HEK293 (cell line): ENCODE measurements at regions not wholly inside any gene's neighbourhood (a gene's known extent, or its start where the extent isn't known, plus 50 kb on each side); places are given as distances from the start of the nearest gene placed in this dataset.

ENCODE experiments used
- CTCF ChIA-PET: fragments of 350-600 bp; formaldehyde crosslinking; extraction: SDS; loops from one replicate; lab custom pipeline; 2021; ENCODE audit warnings: antibody characterized with exemption; lab: Yijun Ruan, JAX
- POLR2A ChIA-PET: fragments of 300-600 bp; formaldehyde crosslinking; extraction: SDS; loops from one replicate; lab custom pipeline; 2020; ENCODE audit warnings: antibody characterized with exemption, inconsistent platforms; lab: Yijun Ruan, JAX
- H3K27ac ChIP-seq: fragments of 200-500 bp; sonication (Bioruptor generic); 2 replicates; pipeline ENCODE4 v1.5.1; 2014; ENCODE audit warnings: low read depth, low read length, control low read depth, inconsistent platforms; ENCODE audit errors: extremely low read depth
- H3K36me3 ChIP-seq, 2 experiments: fragments of 200-500 bp in 1 of 2; sonication (Bioruptor generic) in 1 of 2; 1 replicate in 1 of 2; 2 replicates in 1 of 2; pipeline ENCODE4 v1.5.1; 2014 to 2017; ENCODE audit warnings: inconsistent platforms in 2 of 2, low read length in 2 of 2; ENCODE audit not compliant: control insufficient read depth in 2 of 2, insufficient read depth in 1 of 2
- H3K4me1 ChIP-seq: fragments of 200-500 bp; sonication (Bioruptor generic); 2 replicates; pipeline ENCODE4 v1.5.1; 2014; ENCODE audit warnings: mild to moderate bottlenecking, low read length, inconsistent platforms; ENCODE audit not compliant: control insufficient read depth, insufficient read depth
- H3K4me3 ChIP-seq: 2 replicates; pipeline ENCODE4 v1.5.1; 2011; ENCODE audit warnings: low read depth, mild to moderate bottlenecking, control low read depth, low read length, moderate library complexity
- H3K9me3 ChIP-seq: fragments of 200-500 bp; sonication (Bioruptor generic); 2 replicates; pipeline ENCODE4 v1.5.1; 2014; ENCODE audit warnings: low read depth, low read length, inconsistent platforms; ENCODE audit not compliant: control insufficient read depth, insufficient read depth
- ATF2 ChIP-seq: fragments of 450-650 bp; formaldehyde crosslinking; IDR thresholded peaks from 2 replicates; pipeline ENCODE4 v1.5.1; 2016; ENCODE audit warnings: missing biosample characterization, missing genetic modification characterization, low read depth
- BCL6B ChIP-seq: fragments of 450-650 bp; formaldehyde crosslinking; IDR thresholded peaks from 2 replicates; pipeline ENCODE4 v1.5.1; 2017; ENCODE audit warnings: missing biosample characterization, missing genetic modification characterization
- FEZF1 ChIP-seq: fragments of 450-650 bp; formaldehyde crosslinking; IDR thresholded peaks from 2 replicates; pipeline ENCODE4 v1.5.1; 2016; ENCODE audit warnings: missing biosample characterization, missing genetic modification characterization
- GLI2 ChIP-seq: fragments of 450-650 bp; formaldehyde crosslinking; IDR thresholded peaks from 2 replicates; pipeline ENCODE4; 2017; ENCODE audit warnings: missing biosample characterization, missing genetic modification characterization, low read depth, borderline replicate concordance
- HOXC10 ChIP-seq: sonication (generic); formaldehyde crosslinking; IDR thresholded peaks from 2 replicates; pipeline ENCODE4 v1.8.1; 2023; ENCODE audit warnings: mild to moderate bottlenecking, missing genetic modification reagents
- YY2 ChIP-seq: fragments of 450-650 bp; formaldehyde crosslinking; IDR thresholded peaks from 2 replicates; pipeline ENCODE4 v1.5.1; 2016; ENCODE audit warnings: missing biosample characterization, missing genetic modification characterization
- ZBTB17 ChIP-seq: fragments of 450-650 bp; formaldehyde crosslinking; IDR thresholded peaks from 2 replicates; pipeline ENCODE4 v1.5.1; 2016; ENCODE audit warnings: missing biosample characterization, missing genetic modification characterization
- ZNF112 ChIP-seq: fragments of 450-650 bp; formaldehyde crosslinking; IDR thresholded peaks from 2 replicates; pipeline ENCODE4 v1.5.0; 2017; ENCODE audit warnings: missing biosample characterization, missing genetic modification characterization
- ZNF138 ChIP-seq: fragments of 450-650 bp; formaldehyde crosslinking; IDR thresholded peaks from 2 replicates; pipeline ENCODE4 v1.5.1; 2016; ENCODE audit warnings: missing biosample characterization, missing genetic modification characterization, borderline replicate concordance
- ZNF19 ChIP-seq: fragments of 450-650 bp; formaldehyde crosslinking; IDR thresholded peaks from 2 replicates; pipeline ENCODE4; 2016; ENCODE audit warnings: missing biosample characterization, missing genetic modification characterization, low read depth
- ZNF266 ChIP-seq: fragments of 450-650 bp; formaldehyde crosslinking; IDR thresholded peaks from 2 replicates; pipeline ENCODE4 v1.5.1; 2016; ENCODE audit warnings: missing biosample characterization, missing genetic modification characterization, low read depth
- ZNF302 ChIP-seq: fragments of 450-650 bp; formaldehyde crosslinking; IDR thresholded peaks from 2 replicates; pipeline ENCODE4 v1.5.1; 2016; ENCODE audit warnings: missing biosample characterization, missing genetic modification characterization, low read depth
- ZNF394 ChIP-seq: fragments of 450-650 bp; formaldehyde crosslinking; IDR thresholded peaks from 2 replicates; pipeline ENCODE4 v1.5.1; 2016; ENCODE audit warnings: missing biosample characterization, missing genetic modification characterization, mild to moderate bottlenecking, moderate library complexity, borderline replicate concordance
- ZNF48 ChIP-seq: fragments of 450-650 bp; formaldehyde crosslinking; IDR thresholded peaks from 2 replicates; pipeline ENCODE4 v1.5.1; 2016; ENCODE audit warnings: missing biosample characterization, missing genetic modification characterization
- ZNF521 ChIP-seq: fragments of 450-650 bp; formaldehyde crosslinking; IDR thresholded peaks from 2 replicates; pipeline ENCODE4 v1.5.1; 2017; ENCODE audit warnings: missing biosample characterization, mild to moderate bottlenecking, missing genetic modification characterization
- ZNF529 ChIP-seq: fragments of 450-650 bp; formaldehyde crosslinking; IDR thresholded peaks from 2 replicates; pipeline ENCODE4 v1.5.1; 2017; ENCODE audit warnings: missing genetic modification characterization, missing biosample characterization; ENCODE audit not compliant: insufficient replicate concordance
- ZNF544 ChIP-seq: fragments of 450-650 bp; formaldehyde crosslinking; IDR thresholded peaks from 2 replicates; pipeline ENCODE4 v1.5.0; 2017; ENCODE audit warnings: missing biosample characterization, missing genetic modification characterization
- ZNF555 ChIP-seq: fragments of 450-650 bp; formaldehyde crosslinking; conservative IDR thresholded peaks from 2 replicates; pipeline ENCODE4 v1.5.1; 2017; ENCODE audit warnings: missing biosample characterization, mild to moderate bottlenecking, missing genetic modification characterization, inconsistent platforms
- ZNF596 ChIP-seq: fragments of 450-650 bp; IDR thresholded peaks from 2 replicates; pipeline ENCODE4 v1.5.0; 2018; ENCODE audit warnings: missing biosample characterization, mild to moderate bottlenecking, missing genetic modification characterization, moderate library complexity
- ZNF660 ChIP-seq: fragments of 450-650 bp; IDR thresholded peaks from 2 replicates; pipeline ENCODE4 v1.5.1; 2018; ENCODE audit warnings: missing biosample characterization, mild to moderate bottlenecking, missing genetic modification characterization
- ZNF670 ChIP-seq: fragments of 450-650 bp; formaldehyde crosslinking; IDR thresholded peaks from 2 replicates; pipeline ENCODE4 v1.5.1; 2016; ENCODE audit warnings: missing biosample characterization, missing genetic modification characterization, low read depth
- ZNF747 ChIP-seq: fragments of 450-650 bp; formaldehyde crosslinking; IDR thresholded peaks from 2 replicates; pipeline ENCODE4 v1.5.1; 2016; ENCODE audit warnings: missing biosample characterization, missing genetic modification characterization
- ZNF843 ChIP-seq: fragments of 450-650 bp; formaldehyde crosslinking; IDR thresholded peaks from 2 replicates; pipeline ENCODE4 v1.5.1; 2016; ENCODE audit warnings: missing biosample characterization, missing genetic modification characterization
- TF ChIP-seq, protein P1 (sequence below): fragments of 450-650 bp; formaldehyde crosslinking; IDR thresholded peaks from 2 replicates; pipeline ENCODE4 v1.5.1; 2017; ENCODE audit warnings: missing biosample characterization, missing genetic modification characterization
- TF ChIP-seq, protein P2 (sequence below): fragments of 450-650 bp; formaldehyde crosslinking; IDR thresholded peaks from 2 replicates; pipeline ENCODE4 v1.5.1; 2016; ENCODE audit warnings: missing biosample characterization, missing genetic modification characterization
- TF ChIP-seq, protein P3 (sequence below): fragments of 450-650 bp; formaldehyde crosslinking; IDR thresholded peaks from 2 replicates; pipeline ENCODE4 v1.5.1; 2016; ENCODE audit warnings: missing biosample characterization, missing genetic modification characterization

DNA sequence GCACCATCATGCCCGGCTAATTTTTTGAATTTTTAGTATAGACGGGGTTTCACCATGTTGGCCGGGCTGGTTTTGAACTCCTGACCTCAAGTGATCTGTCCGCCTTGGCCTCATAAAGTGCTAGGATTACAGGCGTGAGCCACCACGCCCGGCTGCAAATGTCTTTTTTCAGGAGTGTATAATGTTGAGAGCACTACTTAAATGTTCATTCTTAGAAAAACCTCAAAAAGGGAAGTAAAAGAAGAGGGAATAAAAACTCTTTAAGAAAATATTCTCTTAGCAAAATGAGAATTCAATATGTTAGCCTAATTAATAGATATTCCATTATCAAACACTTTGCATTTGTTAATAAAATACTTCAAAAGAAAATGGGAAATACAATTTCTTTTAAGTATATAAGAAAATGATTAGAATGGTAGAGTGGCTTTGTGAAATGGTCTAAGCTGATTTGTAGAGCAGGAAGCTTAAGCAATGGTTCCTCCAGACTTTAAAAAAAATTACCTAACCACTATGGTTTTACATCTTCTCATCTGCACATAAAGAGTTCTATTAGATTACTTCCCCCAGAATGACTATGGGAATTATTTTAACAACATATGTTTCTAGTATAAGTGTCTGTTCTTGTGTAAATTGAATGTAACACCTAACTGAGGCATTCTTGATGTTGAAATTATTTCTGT lies 226.7 kb upstream of the ALCAM start:
- H3K4me1 ChIP-seq = no peaks in the 10 kb centered on the region
- TF ChIP-seq ZNF138 (tag by site-specific recombination) = no peak
- no peak for TF ChIP-seq ZNF670 (tag by site-specific recombination)
- TF ChIP-seq ZNF843 (tag by site-specific recombination) = no peak
- TF ChIP-seq ZNF544 = no peak
- TF ChIP-seq, protein P1, sequence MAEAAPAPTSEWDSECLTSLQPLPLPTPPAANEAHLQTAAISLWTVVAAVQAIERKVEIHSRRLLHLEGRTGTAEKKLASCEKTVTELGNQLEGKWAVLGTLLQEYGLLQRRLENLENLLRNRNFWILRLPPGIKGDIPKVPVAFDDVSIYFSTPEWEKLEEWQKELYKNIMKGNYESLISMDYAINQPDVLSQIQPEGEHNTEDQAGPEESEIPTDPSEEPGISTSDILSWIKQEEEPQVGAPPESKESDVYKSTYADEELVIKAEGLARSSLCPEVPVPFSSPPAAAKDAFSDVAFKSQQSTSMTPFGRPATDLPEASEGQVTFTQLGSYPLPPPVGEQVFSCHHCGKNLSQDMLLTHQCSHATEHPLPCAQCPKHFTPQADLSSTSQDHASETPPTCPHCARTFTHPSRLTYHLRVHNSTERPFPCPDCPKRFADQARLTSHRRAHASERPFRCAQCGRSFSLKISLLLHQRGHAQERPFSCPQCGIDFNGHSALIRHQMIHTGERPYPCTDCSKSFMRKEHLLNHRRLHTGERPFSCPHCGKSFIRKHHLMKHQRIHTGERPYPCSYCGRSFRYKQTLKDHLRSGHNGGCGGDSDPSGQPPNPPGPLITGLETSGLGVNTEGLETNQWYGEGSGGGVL = no peak
- TF ChIP-seq ZNF394 = no peak
- TF ChIP-seq, protein P2, sequence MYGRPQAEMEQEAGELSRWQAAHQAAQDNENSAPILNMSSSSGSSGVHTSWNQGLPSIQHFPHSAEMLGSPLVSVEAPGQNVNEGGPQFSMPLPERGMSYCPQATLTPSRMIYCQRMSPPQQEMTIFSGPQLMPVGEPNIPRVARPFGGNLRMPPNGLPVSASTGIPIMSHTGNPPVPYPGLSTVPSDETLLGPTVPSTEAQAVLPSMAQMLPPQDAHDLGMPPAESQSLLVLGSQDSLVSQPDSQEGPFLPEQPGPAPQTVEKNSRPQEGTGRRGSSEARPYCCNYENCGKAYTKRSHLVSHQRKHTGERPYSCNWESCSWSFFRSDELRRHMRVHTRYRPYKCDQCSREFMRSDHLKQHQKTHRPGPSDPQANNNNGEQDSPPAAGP (tag by site-specific recombination) = no peak
- TF ChIP-seq GLI2 (tag by site-specific recombination) = no peak
- no peak for TF ChIP-seq HOXC10 (CRISPR knock-in tag)
- TF ChIP-seq ZNF521 (tag by site-specific recombination) = no peak
- no peak for TF ChIP-seq ZBTB17 (tag by site-specific recombination)
- TF ChIP-seq, all 188 proteins: peak for 0
- ChIA-PET POLR2A (no interaction called here), CTCF (no interaction called here)
- H3K4me3 ChIP-seq = no peak overlapping the region
- no peak overlapping the region for H3K27ac ChIP-seq
- H3K36me3 ChIP-seq = no peaks in the 10 kb centered on the region
- no peaks in the 10 kb centered on the region for H3K9me3 ChIP-seq

- Histone ChIP-seq H3K9me3 (no peaks in the 10 kb centered on the region), H3K4me1 (no peaks in the 10 kb centered on the region), H3K4me3 (no peak overlapping the region), H3K36me3 (no peaks in the 10 kb centered on the region), H3K27ac (no peak overlapping the region)
- CTCF ChIA-PET = no interaction called here
- POLR2A ChIA-PET = no interaction called here
- no peak for TF ChIP-seq FEZF1 (tag by site-specific recombination)
- TF ChIP-seq ZNF660 = no peak
- no peak for TF ChIP-seq ZNF112 (tag by site-specific recombination)
- TF ChIP-seq ZNF48 (tag by site-specific recombination) = no peak
- no peak for TF ChIP-seq ZNF302 (tag by site-specific recombination)
- TF ChIP-seq, protein P3, sequence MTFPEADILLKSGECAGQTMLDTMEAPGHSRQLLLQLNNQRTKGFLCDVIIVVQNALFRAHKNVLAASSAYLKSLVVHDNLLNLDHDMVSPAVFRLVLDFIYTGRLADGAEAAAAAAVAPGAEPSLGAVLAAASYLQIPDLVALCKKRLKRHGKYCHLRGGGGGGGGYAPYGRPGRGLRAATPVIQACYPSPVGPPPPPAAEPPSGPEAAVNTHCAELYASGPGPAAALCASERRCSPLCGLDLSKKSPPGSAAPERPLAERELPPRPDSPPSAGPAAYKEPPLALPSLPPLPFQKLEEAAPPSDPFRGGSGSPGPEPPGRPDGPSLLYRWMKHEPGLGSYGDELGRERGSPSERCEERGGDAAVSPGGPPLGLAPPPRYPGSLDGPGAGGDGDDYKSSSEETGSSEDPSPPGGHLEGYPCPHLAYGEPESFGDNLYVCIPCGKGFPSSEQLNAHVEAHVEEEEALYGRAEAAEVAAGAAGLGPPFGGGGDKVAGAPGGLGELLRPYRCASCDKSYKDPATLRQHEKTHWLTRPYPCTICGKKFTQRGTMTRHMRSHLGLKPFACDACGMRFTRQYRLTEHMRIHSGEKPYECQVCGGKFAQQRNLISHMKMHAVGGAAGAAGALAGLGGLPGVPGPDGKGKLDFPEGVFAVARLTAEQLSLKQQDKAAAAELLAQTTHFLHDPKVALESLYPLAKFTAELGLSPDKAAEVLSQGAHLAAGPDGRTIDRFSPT (tag by site-specific recombination) = no peak
- no peak for TF ChIP-seq YY2 (tag by site-specific recombination)
- TF ChIP-seq ZNF394 = no peak
- no peak for TF ChIP-seq ZNF555 (tag by site-specific recombination)
- no peak for TF ChIP-seq ZNF529 (tag by site-specific recombination)
- no peak for TF ChIP-seq ZNF266 (tag by site-specific recombination)
- TF ChIP-seq ZNF19 (tag by site-specific recombination) = no peak
- TF ChIP-seq ZNF747 (tag by site-specific recombination) = no peak
- TF ChIP-seq ATF2 (tag by site-specific recombination) = no peak
- no peak for TF ChIP-seq BCL6B (tag by site-specific recombination)
- no peak for TF ChIP-seq ZNF596 (tag by site-specific recombination)
Measured at GRCh38 chr3:105140899-105141367, 225.8 kb upstream of the ALCAM start.
